Stomach (tissue), 4 donors: ENCODE measurements at regions not wholly inside any gene's neighbourhood (a gene's known extent, or its start where the extent isn't known, plus 50 kb on each side); places are given as distances from the start of the nearest gene placed in this dataset.

Experiments used
- CTCF ChIP-seq, 7 experiments: fragments of 450-650 bp in 4 of 7; fragments of 200-600 bp in 3 of 7; sonication (generic) in 3 of 7; IDR thresholded peaks; one replicate each; pipeline ENCODE4 v1.5.1; 2016 to 2019; ENCODE audit warnings: antibody characterized with exemption in 7 of 7, control low read depth in 2 of 7, mild to moderate bottlenecking in 1 of 7
- EP300 ChIP-seq: sonication (generic); formaldehyde crosslinking; IDR thresholded peaks from one replicate; pipeline ENCODE4 v1.6.1; 2017; ENCODE audit warnings: antibody characterized with exemption
- POLR2A ChIP-seq, 4 donors: fragments of 450-650 bp; IDR thresholded peaks; one replicate each; pipeline ENCODE4 v1.6.1; 2016; ENCODE audit warnings: antibody characterized with exemption in 4 of 4, control low read depth in 2 of 4, mild to moderate bottlenecking in 1 of 4, moderate library complexity in 1 of 4
- POLR2AphosphoS5 ChIP-seq, 3 donors: sonication (generic); formaldehyde crosslinking; IDR thresholded peaks; one replicate each; pipeline ENCODE4 v1.6.1; 2016; ENCODE audit warnings: antibody characterized with exemption in 3 of 3

- TF ChIP-seq CTCF (IDR thresholded peaks at IDR 0.05), result no peak
- no peak for TF ChIP-seq POLR2A (IDR thresholded peaks at IDR 0.05)
- TF ChIP-seq EP300, result no peak
- TF ChIP-seq POLR2AphosphoS5 (IDR thresholded peaks at IDR 0.05), result no peak
These were observed 78.9 kb downstream of the C16orf95 start for GRCh38 chr16:87238361-87238715.
